SH-SY5Y (cell line): ENCODE measurements at regions not wholly inside any gene's neighbourhood (a gene's known extent, or its start where the extent isn't known, plus 50 kb on each side); places are given as distances from the start of the nearest gene placed in this dataset.

ENCODE experiments used
- GATA2 ChIP-seq: IDR thresholded peaks from 2 replicates; pipeline ENCODE4 v1.6.1; 2011; ENCODE audit warnings: mild to moderate bottlenecking, low read depth, low read length
- GATA3 ChIP-seq: IDR thresholded peaks from 2 replicates; pipeline ENCODE4 v1.6.1; 2011; ENCODE audit warnings: low read depth, mild to moderate bottlenecking, low read length, moderate library complexity

GRCh38 chr18:37962316-37962966 is 396.8 kb upstream of the CELF4 start:
- TF ChIP-seq GATA2 (no peak), GATA3 (no peak)
